Activated CD8-positive, alpha-beta T cell treated with anti-CD3 and anti-CD28 coated beads, Interleukin-2, amount 10 ng/mL, durations not matched to agents 7 days and 5 days (primary cell): ENCODE measurements at regions not wholly inside any gene's neighbourhood (a gene's known extent, or its start where the extent isn't known, plus 50 kb on each side); places are given as distances from the start of the nearest gene placed in this dataset.

ENCODE experiments used
- ATAC-seq: fragments of 150-1000 bp; cut with Tn5 transposase; one replicate; pipeline ENCODE4 v1.10.0; 2021; ENCODE audit warnings: moderate library complexity
- CTCF ChIA-PET: fragments of 350-600 bp; sonication (Branson Sonifier 250); formaldehyde crosslinking; loops from one replicate; lab custom pipeline; 2021; ENCODE audit warnings: antibody characterized with exemption; lab: Charles Lee
- POLR2A ChIA-PET: fragments of 350-600 bp; sonication (Branson Sonifier 250); formaldehyde crosslinking; loops from one replicate; lab custom pipeline; 2021; ENCODE audit warnings: antibody characterized with exemption; lab: Charles Lee
- DNase-seq: peaks from one replicate; pipeline ENCODE4 v3.0.0-alpha.2; 2020
- H3K27ac Mint-ChIP-seq: one replicate; pipeline ENCODE4 v1.8.0; 2021; ENCODE audit warnings: mild to moderate bottlenecking, mixed read lengths
- H3K27me3 Mint-ChIP-seq: one replicate; pipeline ENCODE4 v1.8.0; 2021; ENCODE audit warnings: low read depth, mixed read lengths
- H3K36me3 Mint-ChIP-seq: one replicate; pipeline ENCODE4 v1.8.0; 2021; ENCODE audit warnings: low read depth, mixed read lengths
- H3K4me1 Mint-ChIP-seq: one replicate; pipeline ENCODE4 v1.8.0; 2021; ENCODE audit warnings: low read depth, mixed read lengths
- H3K4me3 Mint-ChIP-seq: one replicate; pipeline ENCODE4 v1.8.0; 2021; ENCODE audit warnings: mild to moderate bottlenecking, mixed read lengths
- H3K9me3 Mint-ChIP-seq: one replicate; pipeline ENCODE4 v1.8.0; 2022; ENCODE audit warnings: mixed read lengths; ENCODE audit not compliant: insufficient read depth

- CTCF ChIA-PET, result no interaction called here
- no peak overlapping the region for H3K4me3 Mint-ChIP-seq
- no peak overlapping the region for H3K27ac Mint-ChIP-seq
- H3K27me3 Mint-ChIP-seq, result peaks cover 3% of the 10 kb centered on the region
- DNase-seq (no peak), ATAC-seq (no peak)
- POLR2A ChIA-PET, result no interaction called here
- no peaks in the 10 kb centered on the region for H3K9me3 Mint-ChIP-seq
- H3K36me3 Mint-ChIP-seq, result no peaks in the 10 kb centered on the region
- no peaks in the 10 kb centered on the region for H3K4me1 Mint-ChIP-seq
Observed at GRCh38 chr15:93880358-93880757, 351.0 kb upstream of the MCTP2 start.

GRCh38 chr15:93870583-93870982 is 360.8 kb upstream of the MCTP2 start:
- ChIA-PET POLR2A (no interaction called here), CTCF (no interaction called here)
- no peak overlapping the region for H3K27ac Mint-ChIP-seq
- H3K27me3 Mint-ChIP-seq, result peaks cover 13% of the 10 kb centered on the region
- no peak overlapping the region for H3K4me3 Mint-ChIP-seq
- DNase-seq (no peak), ATAC-seq (no peak)
- no peaks in the 10 kb centered on the region for H3K4me1 Mint-ChIP-seq
- H3K36me3 Mint-ChIP-seq, result no peaks in the 10 kb centered on the region
- H3K9me3 Mint-ChIP-seq, result no peaks in the 10 kb centered on the region

- no peak for DNase-seq
- CTCF ChIA-PET, result no interaction called here
- H3K4me3 Mint-ChIP-seq, result no peak overlapping the region
- H3K36me3 Mint-ChIP-seq, result no peaks in the 10 kb centered on the region
- no peak overlapping the region for H3K27ac Mint-ChIP-seq
- H3K4me1 Mint-ChIP-seq, result peaks cover 15% of the 10 kb centered on the region
- POLR2A ChIA-PET, result no interaction called here
- H3K9me3 Mint-ChIP-seq, result no peaks in the 10 kb centered on the region
- no peak for ATAC-seq
- H3K27me3 Mint-ChIP-seq, result peaks cover 23% of the 10 kb centered on the region
Observed at GRCh38 chr15:93866948-93867347, 364.4 kb upstream of the MCTP2 start.

GRCh38 chr15:93866476-93866875 is 364.9 kb upstream of the MCTP2 start:
- H3K4me1 Mint-ChIP-seq, result peaks cover 18% of the 10 kb centered on the region
- peaks cover 23% of the 10 kb centered on the region for H3K27me3 Mint-ChIP-seq
- H3K4me3 Mint-ChIP-seq, result no peak overlapping the region
- no peaks in the 10 kb centered on the region for H3K36me3 Mint-ChIP-seq
- ATAC-seq, result no peak
- POLR2A ChIA-PET, result no interaction called here
- CTCF ChIA-PET, result no interaction called here
- no peaks in the 10 kb centered on the region for H3K9me3 Mint-ChIP-seq
- no peak overlapping the region for H3K27ac Mint-ChIP-seq
- no peak for DNase-seq

- POLR2A ChIA-PET, result no interaction called here
- no peak overlapping the region for H3K27ac Mint-ChIP-seq
- no peak overlapping the region for H3K4me3 Mint-ChIP-seq
- DNase-seq, result no peak
- H3K4me1 Mint-ChIP-seq, result peaks cover 27% of the 10 kb centered on the region
- no peaks in the 10 kb centered on the region for H3K9me3 Mint-ChIP-seq
- CTCF ChIA-PET, result no interaction called here
- H3K36me3 Mint-ChIP-seq, result no peaks in the 10 kb centered on the region
- H3K27me3 Mint-ChIP-seq, result peaks cover 24% of the 10 kb centered on the region
- ATAC-seq, result no peak
Observed at GRCh38 chr15:93865586-93865985, 365.8 kb upstream of the MCTP2 start.

GRCh38 chr15:93862791-93863190 is 368.6 kb upstream of the MCTP2 start:
- ChIA-PET CTCF (interaction anchor here (1.3 kb wide), 1 partner anchor 257 kb away, joined by 6 read pairs; no protein-coding TSS in a partner anchor), POLR2A (no interaction called here)
- H3K27ac Mint-ChIP-seq, result no peak overlapping the region
- H3K9me3 Mint-ChIP-seq, result no peaks in the 10 kb centered on the region
- H3K36me3 Mint-ChIP-seq, result no peaks in the 10 kb centered on the region
- no peak overlapping the region for H3K4me3 Mint-ChIP-seq
- peaks cover 30% of the 10 kb centered on the region for H3K4me1 Mint-ChIP-seq
- H3K27me3 Mint-ChIP-seq, result peaks cover 23% of the 10 kb centered on the region
- ATAC-seq, result peak; percentile 48
- DNase-seq, result no peak

GRCh38 chr15:93861956-93862741 is 369.2 kb upstream of the MCTP2 start:
- Mint-ChIP-seq H3K36me3 (no peaks in the 10 kb centered on the region), H3K9me3 (no peaks in the 10 kb centered on the region), H3K27ac (no peak overlapping the region), H3K4me1 (peaks cover 30% of the 10 kb centered on the region), H3K4me3 (no peak overlapping the region), H3K27me3 (peaks cover 22% of the 10 kb centered on the region)
- DNase-seq (no peak), ATAC-seq (no peak)
- POLR2A ChIA-PET, result no interaction called here
- CTCF ChIA-PET, result interaction anchor here (1.3 kb wide), 1 partner anchor 258 kb away, joined by 6 read pairs; no protein-coding TSS in a partner anchor

GRCh38 chr15:93861413-93861812 is 369.9 kb upstream of the MCTP2 start:
- H3K4me1 Mint-ChIP-seq, result peaks cover 30% of the 10 kb centered on the region
- no peak overlapping the region for H3K27ac Mint-ChIP-seq
- POLR2A ChIA-PET, result no interaction called here
- CTCF ChIA-PET, result no interaction called here
- peaks cover 24% of the 10 kb centered on the region for H3K27me3 Mint-ChIP-seq
- H3K36me3 Mint-ChIP-seq, result no peaks in the 10 kb centered on the region
- ATAC-seq (peak; percentile 70), DNase-seq (no peak)
- no peaks in the 10 kb centered on the region for H3K9me3 Mint-ChIP-seq
- no peak overlapping the region for H3K4me3 Mint-ChIP-seq

- Mint-ChIP-seq H3K9me3 (no peaks in the 10 kb centered on the region), H3K4me3 (no peak overlapping the region)
- CTCF ChIA-PET, result no interaction called here
Observed at GRCh38 chr15:93860701-93861100, 370.7 kb upstream of the MCTP2 start.

GRCh38 chr15:93859176-93859575 is 372.2 kb upstream of the MCTP2 start:
- Mint-ChIP-seq H3K36me3 (no peaks in the 10 kb centered on the region), H3K9me3 (no peaks in the 10 kb centered on the region), H3K27ac (no peak overlapping the region), H3K4me3 (no peak overlapping the region), H3K27me3 (peaks cover 21% of the 10 kb centered on the region), H3K4me1 (peaks cover 30% of the 10 kb centered on the region)
- ChIA-PET CTCF (interaction anchor here (0.8 kb wide), 1 partner anchor 305 kb away, joined by 3 read pairs; no protein-coding TSS in a partner anchor), POLR2A (no interaction called here)
- no peak for ATAC-seq
- DNase-seq, result no peak

More at GRCh38 chr15:93860701-93861100, 370.7 kb upstream of the MCTP2 start:
- DNase-seq (no peak), ATAC-seq (no peak)
- peaks cover 21% of the 10 kb centered on the region for H3K27me3 Mint-ChIP-seq
- no peaks in the 10 kb centered on the region for H3K36me3 Mint-ChIP-seq
- H3K4me1 Mint-ChIP-seq, result peaks cover 30% of the 10 kb centered on the region
- H3K27ac Mint-ChIP-seq, result no peak overlapping the region
- POLR2A ChIA-PET, result no interaction called here

GRCh38 chr15:93855181-93855826 is 376.1 kb upstream of the MCTP2 start:
- ChIA-PET POLR2A (no interaction called here), CTCF (no interaction called here)
- Mint-ChIP-seq H3K9me3 (no peaks in the 10 kb centered on the region), H3K4me3 (no peak overlapping the region), H3K27ac (no peak overlapping the region), H3K4me1 (no peaks in the 10 kb centered on the region), H3K27me3 (peaks cover 15% of the 10 kb centered on the region), H3K36me3 (no peaks in the 10 kb centered on the region)
- ATAC-seq, result no peak
- no peak for DNase-seq

GRCh38 chr15:93854088-93854487 is 377.3 kb upstream of the MCTP2 start:
- no peak for ATAC-seq
- Mint-ChIP-seq H3K36me3 (no peaks in the 10 kb centered on the region), H3K27ac (no peak overlapping the region), H3K9me3 (no peaks in the 10 kb centered on the region), H3K4me1 (no peaks in the 10 kb centered on the region), H3K27me3 (peaks cover 13% of the 10 kb centered on the region), H3K4me3 (no peak overlapping the region)
- DNase-seq, result no peak
- POLR2A ChIA-PET, result no interaction called here
- CTCF ChIA-PET, result no interaction called here
